HL-60 (cell line): ENCODE measurements at regions not wholly inside any gene's neighbourhood (a gene's known extent, or its start where the extent isn't known, plus 50 kb on each side); places are given as distances from the start of the nearest gene placed in this dataset.

ENCODE experiments used
- GABPA ChIP-seq: IDR thresholded peaks from 2 replicates; pipeline ENCODE4 v1.6.1; 2012; ENCODE audit warnings: low read depth
- POLR2AphosphoS5 ChIP-seq: IDR thresholded peaks from 2 replicates; pipeline ENCODE4 v1.6.1; 2012; ENCODE audit warnings: low read depth
- TF ChIP-seq, protein P1 (sequence below): IDR thresholded peaks from one replicate; pipeline ENCODE4 v1.5.1; 2011; ENCODE audit warnings: low read length, control low read depth, inconsistent platforms; ENCODE audit not compliant: insufficient read depth
- TF ChIP-seq, protein P2 (sequence below): IDR thresholded peaks from 2 replicates; pipeline ENCODE4 v1.6.1; 2012; ENCODE audit warnings: low read depth; ENCODE audit not compliant: insufficient replicate concordance

DNA sequence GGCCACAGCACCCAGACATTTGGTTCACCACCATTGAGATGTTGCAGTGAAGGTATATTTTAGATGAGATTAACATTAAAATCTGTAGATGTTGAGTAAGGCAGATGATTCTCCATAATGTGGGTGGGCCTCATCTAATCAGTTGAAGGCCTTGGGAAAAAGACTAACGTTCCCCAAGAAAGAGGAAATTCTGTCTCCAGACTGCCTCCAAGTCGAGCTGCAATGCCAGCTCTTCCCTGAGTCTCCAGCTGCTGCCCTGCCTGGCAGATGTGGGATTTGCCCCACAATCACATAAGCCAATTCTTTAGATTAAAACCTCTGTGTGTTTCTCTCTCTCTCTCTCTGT, 101.9 kb downstream of the PDCL3 start:
- TF ChIP-seq, protein P1, sequence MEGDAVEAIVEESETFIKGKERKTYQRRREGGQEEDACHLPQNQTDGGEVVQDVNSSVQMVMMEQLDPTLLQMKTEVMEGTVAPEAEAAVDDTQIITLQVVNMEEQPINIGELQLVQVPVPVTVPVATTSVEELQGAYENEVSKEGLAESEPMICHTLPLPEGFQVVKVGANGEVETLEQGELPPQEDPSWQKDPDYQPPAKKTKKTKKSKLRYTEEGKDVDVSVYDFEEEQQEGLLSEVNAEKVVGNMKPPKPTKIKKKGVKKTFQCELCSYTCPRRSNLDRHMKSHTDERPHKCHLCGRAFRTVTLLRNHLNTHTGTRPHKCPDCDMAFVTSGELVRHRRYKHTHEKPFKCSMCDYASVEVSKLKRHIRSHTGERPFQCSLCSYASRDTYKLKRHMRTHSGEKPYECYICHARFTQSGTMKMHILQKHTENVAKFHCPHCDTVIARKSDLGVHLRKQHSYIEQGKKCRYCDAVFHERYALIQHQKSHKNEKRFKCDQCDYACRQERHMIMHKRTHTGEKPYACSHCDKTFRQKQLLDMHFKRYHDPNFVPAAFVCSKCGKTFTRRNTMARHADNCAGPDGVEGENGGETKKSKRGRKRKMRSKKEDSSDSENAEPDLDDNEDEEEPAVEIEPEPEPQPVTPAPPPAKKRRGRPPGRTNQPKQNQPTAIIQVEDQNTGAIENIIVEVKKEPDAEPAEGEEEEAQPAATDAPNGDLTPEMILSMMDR: no peak
- TF ChIP-seq POLR2AphosphoS5 (no peak), GABPA (no peak)
- TF ChIP-seq, protein P2, sequence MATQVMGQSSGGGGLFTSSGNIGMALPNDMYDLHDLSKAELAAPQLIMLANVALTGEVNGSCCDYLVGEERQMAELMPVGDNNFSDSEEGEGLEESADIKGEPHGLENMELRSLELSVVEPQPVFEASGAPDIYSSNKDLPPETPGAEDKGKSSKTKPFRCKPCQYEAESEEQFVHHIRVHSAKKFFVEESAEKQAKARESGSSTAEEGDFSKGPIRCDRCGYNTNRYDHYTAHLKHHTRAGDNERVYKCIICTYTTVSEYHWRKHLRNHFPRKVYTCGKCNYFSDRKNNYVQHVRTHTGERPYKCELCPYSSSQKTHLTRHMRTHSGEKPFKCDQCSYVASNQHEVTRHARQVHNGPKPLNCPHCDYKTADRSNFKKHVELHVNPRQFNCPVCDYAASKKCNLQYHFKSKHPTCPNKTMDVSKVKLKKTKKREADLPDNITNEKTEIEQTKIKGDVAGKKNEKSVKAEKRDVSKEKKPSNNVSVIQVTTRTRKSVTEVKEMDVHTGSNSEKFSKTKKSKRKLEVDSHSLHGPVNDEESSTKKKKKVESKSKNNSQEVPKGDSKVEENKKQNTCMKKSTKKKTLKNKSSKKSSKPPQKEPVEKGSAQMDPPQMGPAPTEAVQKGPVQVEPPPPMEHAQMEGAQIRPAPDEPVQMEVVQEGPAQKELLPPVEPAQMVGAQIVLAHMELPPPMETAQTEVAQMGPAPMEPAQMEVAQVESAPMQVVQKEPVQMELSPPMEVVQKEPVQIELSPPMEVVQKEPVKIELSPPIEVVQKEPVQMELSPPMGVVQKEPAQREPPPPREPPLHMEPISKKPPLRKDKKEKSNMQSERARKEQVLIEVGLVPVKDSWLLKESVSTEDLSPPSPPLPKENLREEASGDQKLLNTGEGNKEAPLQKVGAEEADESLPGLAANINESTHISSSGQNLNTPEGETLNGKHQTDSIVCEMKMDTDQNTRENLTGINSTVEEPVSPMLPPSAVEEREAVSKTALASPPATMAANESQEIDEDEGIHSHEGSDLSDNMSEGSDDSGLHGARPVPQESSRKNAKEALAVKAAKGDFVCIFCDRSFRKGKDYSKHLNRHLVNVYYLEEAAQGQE: no peak
